Prostate gland (tissue), 2 donors: ENCODE measurements at regions not wholly inside any gene's neighbourhood (a gene's known extent, or its start where the extent isn't known, plus 50 kb on each side); places are given as distances from the start of the nearest gene placed in this dataset.

Experiments
- DNase-seq: peaks from one replicate; pipeline ENCODE4 v3.0.0-alpha.2; 2019; ENCODE audit warnings: low spot score
- H3K27ac ChIP-seq, 2 donors: fragments of 200-600 bp; sonication (generic); 2 replicates each; pipeline ENCODE4 v1.5.1; 2017 to 2019
- H3K27me3 ChIP-seq: fragments of 200-600 bp; sonication (generic); replicated peaks from 2 replicates; pipeline ENCODE4 v1.5.1; 2019; ENCODE audit not compliant: insufficient read depth
- H3K36me3 ChIP-seq, 2 donors: fragments of 200-600 bp; sonication (generic); 1 replicate in 1 of 2; 2 replicates in 1 of 2; pipeline versions ENCODE4 v1.5.1 to v1.8.1; 2017 to 2019
- H3K4me1 ChIP-seq: fragments of 200-600 bp; sonication (generic); replicated peaks from 2 replicates; pipeline ENCODE4 v1.5.1; 2019
- H3K4me3 ChIP-seq, 2 donors: fragments of 200-600 bp; sonication (generic); 2 replicates each; pipeline ENCODE4 v1.5.1; 2017 to 2019
- H3K9me3 ChIP-seq: fragments of 200-600 bp; sonication (generic); 2 replicates; pipeline ENCODE4 v1.5.1; 2017
- POLR2A ChIP-seq: fragments of 450-650 bp; IDR thresholded peaks from one replicate; pipeline ENCODE4 v1.6.1; 2016; ENCODE audit warnings: antibody characterized with exemption, mild to moderate bottlenecking
- POLR2AphosphoS5 ChIP-seq: sonication (generic); formaldehyde crosslinking; IDR thresholded peaks from one replicate; pipeline ENCODE4 v1.6.1; 2017; ENCODE audit warnings: antibody characterized with exemption
- WGBS: methylation state at CpG from one replicate; pipeline ENCODE4 v1.1.5; 2018; 5-methylcytosine and 5-hydroxymethylcytosine counted together
- intact Hi-C: fragments of 100-400 bp; cut with DNase I; formaldehyde crosslinking; loops from one replicate; pipeline ENCODE4 v1.14.2; 2022
- TF ChIP-seq, protein P1 (sequence below), 4 experiments: fragments of 200-600 bp in 2 of 4; fragments of 450-650 bp in 2 of 4; sonication (generic) in 2 of 4; IDR thresholded peaks; 1 replicate in 3 of 4; 2 replicates in 1 of 4; pipeline ENCODE4 v1.5.1; 2016 to 2019; ENCODE audit warnings: antibody characterized with exemption in 4 of 4, mild to moderate bottlenecking in 2 of 4, moderate library complexity in 2 of 4

DNA sequence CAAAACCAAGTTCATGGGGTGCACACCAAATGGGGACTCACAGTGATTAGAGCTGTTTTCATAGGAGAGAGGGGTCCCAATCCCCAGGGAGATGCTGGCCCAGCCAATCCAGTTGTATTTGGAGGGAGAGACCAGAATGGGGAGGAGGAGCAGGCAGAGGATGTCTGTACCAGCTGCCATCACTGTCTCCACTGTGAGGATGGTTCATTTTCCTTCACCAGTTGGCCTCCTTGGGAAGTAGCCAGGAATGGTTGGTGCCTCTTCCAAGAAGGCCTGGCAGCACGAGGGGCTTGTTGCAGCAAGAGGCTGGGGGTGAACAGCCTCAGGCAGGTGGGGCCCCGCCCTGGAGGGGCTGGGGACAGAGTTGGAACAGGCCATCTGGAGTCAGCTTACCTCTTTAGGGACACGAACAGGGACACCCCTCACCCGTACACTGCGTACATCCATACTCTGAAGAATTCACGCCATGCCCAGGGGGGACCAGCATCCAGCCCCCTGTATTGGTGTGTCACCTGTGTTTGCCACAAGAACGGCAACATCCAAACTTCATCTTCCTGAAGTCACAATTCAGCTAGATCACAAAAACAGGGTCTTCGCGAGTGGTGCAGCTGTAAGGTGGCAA, 161.7 kb upstream of the ZNF236 start:
- H3K27ac ChIP-seq: no peak overlapping the region
- no peak overlapping the region for H3K4me3 ChIP-seq
- TF ChIP-seq POLR2AphosphoS5: no peak
- TF ChIP-seq POLR2A: no peak
- TF ChIP-seq, protein P1, sequence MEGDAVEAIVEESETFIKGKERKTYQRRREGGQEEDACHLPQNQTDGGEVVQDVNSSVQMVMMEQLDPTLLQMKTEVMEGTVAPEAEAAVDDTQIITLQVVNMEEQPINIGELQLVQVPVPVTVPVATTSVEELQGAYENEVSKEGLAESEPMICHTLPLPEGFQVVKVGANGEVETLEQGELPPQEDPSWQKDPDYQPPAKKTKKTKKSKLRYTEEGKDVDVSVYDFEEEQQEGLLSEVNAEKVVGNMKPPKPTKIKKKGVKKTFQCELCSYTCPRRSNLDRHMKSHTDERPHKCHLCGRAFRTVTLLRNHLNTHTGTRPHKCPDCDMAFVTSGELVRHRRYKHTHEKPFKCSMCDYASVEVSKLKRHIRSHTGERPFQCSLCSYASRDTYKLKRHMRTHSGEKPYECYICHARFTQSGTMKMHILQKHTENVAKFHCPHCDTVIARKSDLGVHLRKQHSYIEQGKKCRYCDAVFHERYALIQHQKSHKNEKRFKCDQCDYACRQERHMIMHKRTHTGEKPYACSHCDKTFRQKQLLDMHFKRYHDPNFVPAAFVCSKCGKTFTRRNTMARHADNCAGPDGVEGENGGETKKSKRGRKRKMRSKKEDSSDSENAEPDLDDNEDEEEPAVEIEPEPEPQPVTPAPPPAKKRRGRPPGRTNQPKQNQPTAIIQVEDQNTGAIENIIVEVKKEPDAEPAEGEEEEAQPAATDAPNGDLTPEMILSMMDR (IDR thresholded peaks at IDR 0.05): no peak
- 74% methylated on average over 9 of the region's 9 CpGs for WGBS
- intact Hi-C loops: no loop called here
- no peaks in the 10 kb centered on the region for H3K9me3 ChIP-seq
- no peaks in the 10 kb centered on the region for H3K36me3 ChIP-seq
- no peaks in the 10 kb centered on the region for H3K27me3 ChIP-seq
- H3K4me1 ChIP-seq: no peaks in the 10 kb centered on the region
- no peak for DNase-seq

DNA sequence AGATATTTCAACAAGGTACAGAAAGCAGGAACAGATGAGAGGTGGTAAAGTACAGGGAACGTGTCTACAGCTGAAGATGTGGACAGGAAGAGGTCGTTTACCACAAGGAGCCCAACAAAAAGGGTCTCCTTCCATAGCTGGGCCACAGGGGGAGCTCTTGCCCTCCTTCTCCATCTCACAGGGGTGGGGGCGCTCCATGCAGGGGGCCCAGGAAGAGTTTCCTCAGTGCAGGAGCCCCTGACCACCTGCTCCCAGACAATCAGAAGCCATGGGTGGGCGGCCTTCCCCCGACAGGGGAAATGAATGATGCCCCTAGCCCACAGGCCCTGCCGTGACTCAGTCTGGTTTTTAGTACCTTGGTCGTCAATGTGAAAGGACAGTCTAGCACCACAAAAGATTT, 163.6 kb upstream of the ZNF516 start:
- Histone ChIP-seq H3K36me3 (no peaks in the 10 kb centered on the region), H3K4me3 (no peak overlapping the region), H3K4me1 (no peaks in the 10 kb centered on the region), H3K27me3 (no peaks in the 10 kb centered on the region), H3K27ac (peak overlapping the region; percentile 3 to 50), H3K9me3 (no peaks in the 10 kb centered on the region)
- 73% methylated on average over 7 of the region's 7 CpGs for WGBS
- no peak for TF ChIP-seq POLR2A
- TF ChIP-seq POLR2AphosphoS5: no peak
- TF ChIP-seq, protein P1 (IDR thresholded peaks at IDR 0.05): no peak
- intact Hi-C loops: no loop called here
- DNase-seq: no peak

DNA sequence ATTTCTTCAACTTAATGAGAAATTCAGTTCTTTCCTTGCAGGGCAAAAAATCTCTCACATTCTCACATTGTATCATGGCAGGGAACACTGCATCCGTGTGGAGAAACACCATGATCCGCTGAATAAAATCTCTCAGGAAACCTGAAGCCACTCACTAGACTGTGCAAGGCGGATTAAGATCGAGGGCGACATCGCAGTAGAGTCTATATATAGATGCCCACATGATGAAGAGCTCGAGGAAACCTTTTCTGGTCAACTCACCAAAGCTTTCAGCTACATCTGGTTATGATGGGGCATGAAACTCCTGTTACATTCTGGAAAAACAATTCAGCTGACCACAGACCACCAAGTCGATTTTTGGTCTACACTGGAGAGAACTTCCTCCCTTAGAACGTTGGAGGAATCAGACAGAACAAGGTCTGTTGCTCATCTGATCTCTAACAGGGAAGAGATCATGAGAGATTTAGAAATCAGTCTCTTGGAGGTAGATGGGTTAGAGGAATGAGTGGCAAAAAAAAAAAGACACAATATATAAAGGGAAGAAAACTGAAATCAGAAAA, 162.9 kb upstream of the ZNF516 start:
- WGBS: 61% methylated on average over 9 of the region's 9 CpGs
- peak overlapping the region; percentile 3 to 50 for H3K27ac ChIP-seq
- intact Hi-C loops: no loop called here
- H3K36me3 ChIP-seq: no peaks in the 10 kb centered on the region
- TF ChIP-seq POLR2AphosphoS5 (no peak), POLR2A (no peak)
- TF ChIP-seq, protein P1 (IDR thresholded peaks at IDR 0.05): no peak
- no peaks in the 10 kb centered on the region for H3K27me3 ChIP-seq
- no peaks in the 10 kb centered on the region for H3K4me1 ChIP-seq
- no peaks in the 10 kb centered on the region for H3K9me3 ChIP-seq
- H3K4me3 ChIP-seq: no peak overlapping the region
- no peak for DNase-seq

DNA sequence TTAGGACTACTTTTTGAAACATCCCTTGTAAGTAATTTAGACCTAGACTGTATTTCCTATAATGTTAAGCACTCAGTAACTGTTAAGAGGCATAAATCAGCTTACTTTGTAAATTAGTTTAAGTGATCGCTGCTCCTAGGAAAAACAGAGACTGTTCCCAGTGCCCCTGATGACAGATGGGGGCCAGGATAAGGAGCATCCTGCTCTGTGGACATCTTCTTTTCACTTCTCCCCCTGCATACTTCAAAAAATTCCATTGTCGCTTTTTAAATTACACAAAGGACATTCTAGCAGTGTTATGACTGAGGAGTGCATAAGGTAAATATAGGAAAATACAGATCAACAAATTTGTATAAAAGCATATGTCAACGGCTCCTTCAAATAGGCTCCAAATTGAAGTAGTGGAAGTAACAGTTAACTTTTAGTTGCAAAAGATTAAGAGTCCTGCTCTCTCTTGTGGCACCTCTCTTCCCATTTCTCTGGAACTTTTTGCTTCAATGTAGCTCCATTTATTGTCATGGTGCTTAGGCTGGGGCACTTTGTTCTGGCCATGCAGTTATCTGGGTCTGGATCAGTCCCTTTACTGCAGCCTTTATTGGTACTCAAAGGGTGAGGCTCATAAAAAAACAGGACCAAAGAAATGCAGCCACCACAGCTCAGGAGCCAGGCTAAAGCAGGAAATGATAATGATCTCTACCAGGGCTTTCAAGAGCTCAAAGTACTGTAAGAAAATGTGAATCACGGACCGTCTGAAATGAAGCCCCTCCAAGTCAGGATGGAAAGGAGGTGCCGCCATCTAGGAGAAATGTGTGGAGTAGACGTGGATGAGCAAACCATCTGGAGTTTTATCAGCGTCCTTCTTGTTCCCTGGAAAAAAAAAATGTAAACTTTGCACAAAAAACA, 162.1 kb upstream of the ZNF516 start:
- peak; percentile 46 for DNase-seq
- peak overlapping the region; percentile 40 to 50 for H3K27ac ChIP-seq

More for the DNA sequence above, 162.1 kb upstream of the ZNF516 start:
- no peaks in the 10 kb centered on the region for H3K36me3 ChIP-seq
- no peaks in the 10 kb centered on the region for H3K27me3 ChIP-seq
- peak; percentile 49 for TF ChIP-seq POLR2AphosphoS5
- TF ChIP-seq, protein P1 (IDR thresholded peaks at IDR 0.05): no peak
- H3K9me3 ChIP-seq: no peaks in the 10 kb centered on the region
- no peaks in the 10 kb centered on the region for H3K4me1 ChIP-seq
- WGBS: 10% methylated on average over 8 of the region's 8 CpGs
- H3K4me3 ChIP-seq: no peak overlapping the region
- intact Hi-C loops: no loop called here
